GM19455 (cell line): ENCODE measurements at regions not wholly inside any gene's neighbourhood (a gene's known extent, or its start where the extent isn't known, plus 50 kb on each side); places are given as distances from the start of the nearest gene placed in this dataset.

Experiments
- ATAC-seq: cut with Tn5 transposase; IDR thresholded peaks from one replicate; pipeline ENCODE4 v1.9.1; 2021; ENCODE audit not compliant: unreplicated experiment

- no peak for ATAC-seq
Observed at GRCh38 chr10:79001082-79001885, 67.5 kb upstream of the ZMIZ1 start.

DNA sequence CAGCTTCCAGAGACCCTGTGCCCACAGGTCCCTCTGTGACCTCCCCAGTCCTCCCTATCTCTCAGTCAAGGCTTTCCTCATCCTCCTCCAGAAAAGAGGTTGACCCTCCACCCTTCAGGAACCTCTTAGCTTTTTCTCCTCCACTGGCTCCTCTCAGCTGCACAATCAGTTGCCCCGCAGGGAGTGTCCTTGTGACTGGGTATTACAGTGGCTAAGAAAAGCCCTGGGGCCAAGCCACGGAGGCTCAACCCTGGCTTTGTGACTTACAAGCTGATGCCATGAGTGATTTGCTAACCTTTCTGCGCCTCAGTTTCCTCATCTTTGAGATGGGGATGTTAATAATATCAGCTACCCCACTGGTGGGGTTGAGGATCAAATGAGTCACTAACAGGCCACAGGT lies 66.4 kb upstream of the ZMIZ1 start:
- ATAC-seq = no peak

GRCh38 chr10:79003183-79004100 lies 65.3 kb upstream of the ZMIZ1 start:
- no peak for ATAC-seq

DNA sequence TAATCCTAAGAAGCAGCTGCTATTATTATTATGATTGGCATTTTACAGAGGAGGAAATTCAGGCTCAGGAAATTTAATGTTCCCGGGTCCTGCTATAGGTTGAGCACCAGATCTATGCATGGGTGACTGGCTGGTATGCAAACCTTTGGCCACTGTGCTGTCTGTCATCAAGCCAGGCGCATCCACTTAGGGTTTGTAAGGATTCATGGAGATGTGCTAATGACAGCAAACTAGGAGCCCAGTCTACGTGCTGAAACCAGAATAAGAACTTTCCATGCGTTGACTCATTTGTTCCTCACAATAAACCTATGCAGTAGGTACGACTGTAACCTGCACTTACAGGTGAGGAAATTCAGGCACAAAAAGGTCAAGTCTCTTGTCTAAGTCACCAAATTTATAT lies 64.5 kb upstream of the ZMIZ1 start:
- ATAC-seq = no peak

DNA sequence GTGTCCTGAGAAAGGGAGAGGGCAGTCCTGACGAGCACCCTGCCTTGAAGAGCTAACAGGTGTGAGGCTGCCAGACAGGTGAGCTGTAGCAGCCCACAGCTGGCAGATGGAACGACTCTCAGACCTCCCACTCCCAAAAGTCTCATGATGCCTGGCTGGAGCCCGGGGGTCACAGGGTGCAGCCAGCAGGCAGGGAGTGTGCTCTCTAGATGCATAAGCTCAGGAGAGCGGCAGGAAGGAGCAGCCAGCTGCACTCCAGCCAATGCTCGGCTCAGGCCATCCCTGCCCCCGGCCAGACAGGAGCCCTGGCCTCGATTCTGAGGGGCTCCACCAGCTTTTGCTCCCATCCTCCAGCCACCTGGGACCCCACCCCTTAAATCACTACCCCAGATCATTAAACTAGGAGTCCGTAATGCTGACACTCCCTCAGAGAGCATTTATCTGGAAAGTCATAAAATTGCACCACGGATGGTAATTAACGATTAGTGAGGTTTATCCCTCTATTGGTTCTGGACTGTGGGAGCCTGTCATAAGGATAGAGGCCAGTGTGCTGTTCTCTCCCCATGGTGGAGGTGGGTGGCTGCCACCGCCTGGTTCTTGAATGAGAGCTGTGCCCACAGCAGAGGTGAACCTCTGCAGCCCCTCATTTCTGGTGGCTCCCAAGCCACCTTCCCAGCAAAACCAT lies 63.5 kb upstream of the ZMIZ1 start:
- no peak for ATAC-seq

GRCh38 chr10:79007018-79007417 lies 61.7 kb upstream of the ZMIZ1 start:
- no peak for ATAC-seq

- no peak for ATAC-seq
Observed at GRCh38 chr10:79007421-79008319, 61.1 kb upstream of the ZMIZ1 start.

GRCh38 chr10:79009145-79009544 lies 59.6 kb upstream of the ZMIZ1 start:
- ATAC-seq = no peak

GRCh38 chr10:79012567-79012966 lies 56.2 kb upstream of the ZMIZ1 start:
- ATAC-seq = no peak

GRCh38 chr10:79013406-79013987 lies 55.3 kb upstream of the ZMIZ1 start:
- no peak for ATAC-seq

GRCh38 chr10:79014796-79015195 lies 54.0 kb upstream of the ZMIZ1 start:
- ATAC-seq = no peak

GRCh38 chr10:79017882-79018520 lies 50.8 kb upstream of the ZMIZ1 start:
- no peak for ATAC-seq

DNA sequence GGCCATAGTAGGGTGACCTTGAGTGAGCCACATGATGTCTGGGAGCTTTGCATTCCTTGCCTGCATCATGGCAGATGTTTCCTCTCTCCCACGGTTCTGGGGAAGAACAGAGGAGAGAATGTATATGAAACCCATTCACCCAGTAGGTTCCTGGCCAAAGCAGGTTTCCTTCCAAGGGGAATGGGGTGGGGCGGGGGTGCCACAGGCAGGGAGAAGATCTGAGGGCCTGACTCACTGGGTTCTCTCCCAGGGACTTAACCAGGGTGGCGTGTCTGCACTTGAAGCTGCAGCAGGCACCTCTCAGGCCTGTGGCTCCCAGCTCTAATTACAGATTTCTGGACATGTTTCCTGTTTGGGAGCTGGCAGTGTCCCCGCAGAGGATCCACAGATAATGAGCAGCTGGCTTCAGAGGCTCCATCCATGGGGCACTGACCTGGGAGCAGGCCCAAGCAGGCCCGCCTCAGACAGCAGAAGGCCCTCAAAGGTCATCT lies 50.2 kb upstream of the ZMIZ1 start:
- ATAC-seq = no peak
